SK-N-MC (cell line): ENCODE measurements at regions not wholly inside any gene's neighbourhood (a gene's known extent, or its start where the extent isn't known, plus 50 kb on each side); places are given as distances from the start of the nearest gene placed in this dataset.

Experiments used
- DNase-seq: peaks from one replicate; pipeline ENCODE4 v3.0.0-alpha.2; 2011; ENCODE audit warnings: low read depth, low spot score
- H3K27ac ChIP-seq: fragments of 200-600 bp; sonication (generic); 2 replicates; pipeline ENCODE4 v1.5.1; 2016; ENCODE audit warnings: mixed run types
- H3K36me3 ChIP-seq: fragments of 200-600 bp; sonication (generic); 2 replicates; pipeline ENCODE4 v1.6.1; 2017; ENCODE audit warnings: antibody characterized with exemption, low read length, mixed read lengths; ENCODE audit not compliant: insufficient read depth
- H3K4me3 ChIP-seq: fragments of 200-600 bp; sonication (generic); 2 replicates; pipeline ENCODE4 v1.5.1; 2016
- H3K9ac ChIP-seq: fragments of 200-600 bp; sonication (generic); 2 replicates; pipeline ENCODE4 v1.8.0; 2017; ENCODE audit warnings: mixed run types, mixed read lengths; ENCODE audit not compliant: insufficient read length
- H3K9me3 ChIP-seq: fragments of 200-600 bp; sonication (generic); 2 replicates; pipeline ENCODE4 v1.6.1; 2017; ENCODE audit warnings: low read depth, mild to moderate bottlenecking, antibody characterized with exemption, low read length, moderate library complexity, mixed read lengths
- EZH2 ChIP-seq: fragments of 200-600 bp; sonication (generic); IDR thresholded peaks from one replicate; pipeline ENCODE4 v1.6.1; 2017; ENCODE audit warnings: antibody characterized with exemption
- FOXP2 ChIP-seq: optimal IDR thresholded peaks from 2 replicates; pipeline ENCODE3; 2011; ENCODE audit warnings: mild to moderate bottlenecking, moderate library complexity; ENCODE audit not compliant: insufficient read depth; ENCODE audit errors: extremely low read length, control extremely low read depth
- POLR2AphosphoS5 ChIP-seq: IDR thresholded peaks from 2 replicates; pipeline ENCODE4 v1.6.1; 2012; ENCODE audit warnings: mild to moderate bottlenecking, low read depth, low read length, borderline replicate concordance

GRCh38 chr17:45732926-45733505, 51.1 kb upstream of the CRHR1 start:
- H3K9ac ChIP-seq = no peak overlapping the region
- TF ChIP-seq POLR2AphosphoS5 (no peak), EZH2 (no peak), FOXP2 (no peak)
- DNase-seq = no peak
- no peaks in the 10 kb centered on the region for H3K36me3 ChIP-seq
- H3K4me3 ChIP-seq = no peak overlapping the region
- H3K27ac ChIP-seq = no peak overlapping the region
- no peaks in the 10 kb centered on the region for H3K9me3 ChIP-seq

GRCh38 chr17:45733781-45734180, 50.3 kb upstream of the CRHR1 start:
- no peak overlapping the region for H3K27ac ChIP-seq
- TF ChIP-seq FOXP2 (no peak), EZH2 (no peak), POLR2AphosphoS5 (no peak)
- no peaks in the 10 kb centered on the region for H3K36me3 ChIP-seq
- H3K9ac ChIP-seq = no peak overlapping the region
- H3K9me3 ChIP-seq = no peaks in the 10 kb centered on the region
- no peak overlapping the region for H3K4me3 ChIP-seq
- DNase-seq = no peak
